ENCODE measurements at regions not wholly inside any gene's neighbourhood (a gene's known extent, or its start where the extent isn't known, plus 50 kb on each side); places are given as distances from the start of the nearest gene placed in this dataset.

- no peak overlapping the region for H3K27ac Mint-ChIP-seq
- no peak overlapping the region for H3K4me3 Mint-ChIP-seq
- peaks cover 1% of the 10 kb centered on the region for H3K4me1 Mint-ChIP-seq (ENCODE audit: low read depth)
- peak; percentile 14 for DNase-seq (ENCODE audit: low spot score)
- no peaks in the 10 kb centered on the region for H3K9me3 Mint-ChIP-seq
- H3K36me3 Mint-ChIP-seq (ENCODE audit: low read depth), result no peaks in the 10 kb centered on the region
- H3K27me3 Mint-ChIP-seq (ENCODE audit: low read depth), result peaks cover 4% of the 10 kb centered on the region
These were observed 210.2 kb upstream of the ACTBL2 start for GRCh38 chr5:57692582-57693487.

GRCh38 chr5:57690724-57691123 is 208.1 kb upstream of the ACTBL2 start:
- Mint-ChIP-seq H3K9me3 (no peaks in the 10 kb centered on the region), H3K27me3 (ENCODE audit: low read depth) (peaks cover 4% of the 10 kb centered on the region), H3K4me3 (no peak overlapping the region), H3K36me3 (ENCODE audit: low read depth) (no peaks in the 10 kb centered on the region), H3K4me1 (ENCODE audit: low read depth) (peaks cover 1% of the 10 kb centered on the region), H3K27ac (no peak overlapping the region)
- DNase-seq (ENCODE audit: low spot score), result no peak

DNA sequence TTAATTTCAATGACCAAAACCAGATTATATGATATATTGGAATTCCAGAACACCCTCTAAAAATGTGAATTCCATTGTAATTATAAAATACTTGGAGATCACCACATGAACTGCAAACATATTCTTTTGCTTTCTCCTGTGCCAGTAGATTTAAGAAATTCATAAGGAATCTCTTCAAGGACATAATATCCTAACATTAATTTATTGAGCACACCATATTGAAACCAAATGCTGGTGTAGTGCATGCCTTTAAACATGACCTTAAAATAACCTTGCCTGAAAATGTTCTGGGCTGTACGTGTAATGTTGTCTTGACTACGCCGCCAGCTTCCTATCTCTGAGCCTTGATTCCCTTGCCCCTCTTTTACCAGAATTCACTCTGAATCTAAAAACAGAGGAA is 205.0 kb upstream of the ACTBL2 start:
- peaks cover 2% of the 10 kb centered on the region for H3K27me3 Mint-ChIP-seq (ENCODE audit: low read depth)
- H3K27ac Mint-ChIP-seq, result no peak overlapping the region
- DNase-seq (ENCODE audit: low spot score), result no peak
- H3K4me1 Mint-ChIP-seq (ENCODE audit: low read depth), result no peaks in the 10 kb centered on the region
- H3K4me3 Mint-ChIP-seq, result no peak overlapping the region
- no peaks in the 10 kb centered on the region for H3K9me3 Mint-ChIP-seq
- H3K36me3 Mint-ChIP-seq (ENCODE audit: low read depth), result no peaks in the 10 kb centered on the region

- no peak for DNase-seq (ENCODE audit: low spot score)
- H3K9me3 Mint-ChIP-seq, result no peaks in the 10 kb centered on the region
- no peak overlapping the region for H3K4me3 Mint-ChIP-seq
- H3K27ac Mint-ChIP-seq, result no peak overlapping the region
- H3K36me3 Mint-ChIP-seq (ENCODE audit: low read depth), result no peaks in the 10 kb centered on the region
- no peaks in the 10 kb centered on the region for H3K27me3 Mint-ChIP-seq (ENCODE audit: low read depth)
- H3K4me1 Mint-ChIP-seq (ENCODE audit: low read depth), result no peaks in the 10 kb centered on the region
These were observed 203.1 kb upstream of the ACTBL2 start for GRCh38 chr5:57685516-57686255.

- no peaks in the 10 kb centered on the region for H3K4me1 Mint-ChIP-seq (ENCODE audit: low read depth)
- H3K4me3 Mint-ChIP-seq, result no peak overlapping the region
- H3K9me3 Mint-ChIP-seq, result no peaks in the 10 kb centered on the region
- no peaks in the 10 kb centered on the region for H3K36me3 Mint-ChIP-seq (ENCODE audit: low read depth)
- H3K27ac Mint-ChIP-seq, result no peak overlapping the region
- H3K27me3 Mint-ChIP-seq (ENCODE audit: low read depth), result no peaks in the 10 kb centered on the region
- DNase-seq (ENCODE audit: low spot score), result no peak
These were observed 201.7 kb upstream of the ACTBL2 start for GRCh38 chr5:57684299-57684702.

- Mint-ChIP-seq H3K36me3 (ENCODE audit: low read depth) (no peaks in the 10 kb centered on the region), H3K27me3 (ENCODE audit: low read depth) (no peaks in the 10 kb centered on the region), H3K9me3 (no peaks in the 10 kb centered on the region), H3K4me1 (ENCODE audit: low read depth) (no peaks in the 10 kb centered on the region), H3K27ac (no peak overlapping the region), H3K4me3 (no peak overlapping the region)
- DNase-seq (ENCODE audit: low spot score), result no peak
These were observed 200.5 kb upstream of the ACTBL2 start for GRCh38 chr5:57683036-57683630.

GRCh38 chr5:57681942-57682341 is 199.3 kb upstream of the ACTBL2 start:
- Mint-ChIP-seq H3K27me3 (ENCODE audit: low read depth) (peaks cover 3% of the 10 kb centered on the region), H3K9me3 (no peaks in the 10 kb centered on the region)

GRCh38 chr5:57680686-57681085 is 198.1 kb upstream of the ACTBL2 start:
- H3K4me1 Mint-ChIP-seq (ENCODE audit: low read depth), result no peaks in the 10 kb centered on the region
- no peaks in the 10 kb centered on the region for H3K9me3 Mint-ChIP-seq
- H3K27me3 Mint-ChIP-seq (ENCODE audit: low read depth), result peaks cover 3% of the 10 kb centered on the region
- DNase-seq (ENCODE audit: low spot score), result no peak
- H3K27ac Mint-ChIP-seq, result no peak overlapping the region
- H3K4me3 Mint-ChIP-seq, result no peak overlapping the region
- no peaks in the 10 kb centered on the region for H3K36me3 Mint-ChIP-seq (ENCODE audit: low read depth)

More at GRCh38 chr5:57681942-57682341, 199.3 kb upstream of the ACTBL2 start:
- Mint-ChIP-seq H3K4me1 (ENCODE audit: low read depth) (no peaks in the 10 kb centered on the region), H3K4me3 (no peak overlapping the region), H3K36me3 (ENCODE audit: low read depth) (no peaks in the 10 kb centered on the region), H3K27ac (no peak overlapping the region)
- DNase-seq (ENCODE audit: low spot score), result no peak

- Mint-ChIP-seq H3K4me1 (ENCODE audit: low read depth) (no peaks in the 10 kb centered on the region), H3K36me3 (ENCODE audit: low read depth) (no peaks in the 10 kb centered on the region), H3K4me3 (no peak overlapping the region), H3K27me3 (ENCODE audit: low read depth) (peaks cover 5% of the 10 kb centered on the region), H3K9me3 (no peaks in the 10 kb centered on the region), H3K27ac (no peak overlapping the region)
- no peak for DNase-seq (ENCODE audit: low spot score)
These were observed 194.6 kb upstream of the ACTBL2 start for GRCh38 chr5:57677235-57677634.

- Mint-ChIP-seq H3K27me3 (ENCODE audit: low read depth) (peaks cover 5% of the 10 kb centered on the region), H3K4me1 (ENCODE audit: low read depth) (no peaks in the 10 kb centered on the region), H3K36me3 (ENCODE audit: low read depth) (no peaks in the 10 kb centered on the region), H3K4me3 (no peak overlapping the region), H3K9me3 (no peaks in the 10 kb centered on the region), H3K27ac (no peak overlapping the region)
- no peak for DNase-seq (ENCODE audit: low spot score)
These were observed 193.8 kb upstream of the ACTBL2 start for GRCh38 chr5:57676222-57677098.

DNA sequence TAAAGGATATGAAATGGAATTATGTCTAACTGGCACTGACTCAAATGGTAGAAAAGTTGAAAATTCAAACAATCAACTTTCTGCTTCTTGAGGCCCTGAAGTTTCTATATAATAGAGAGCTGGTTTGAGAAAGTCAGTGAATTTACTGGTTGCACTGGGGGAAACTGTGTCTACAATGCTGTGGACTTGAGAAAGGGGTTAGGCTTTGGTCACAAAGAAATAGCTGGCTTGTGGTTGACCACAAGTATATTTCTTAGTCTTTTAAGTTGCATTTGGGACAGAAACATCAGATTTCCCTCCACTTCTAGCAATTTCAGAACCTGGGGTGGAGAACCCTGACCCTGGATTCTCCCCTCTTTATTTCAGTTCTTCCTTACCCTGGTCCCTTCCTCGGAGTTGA is 192.6 kb upstream of the ACTBL2 start:
- Mint-ChIP-seq H3K36me3 (ENCODE audit: low read depth) (no peaks in the 10 kb centered on the region), H3K9me3 (no peaks in the 10 kb centered on the region), H3K4me3 (no peak overlapping the region), H3K27ac (no peak overlapping the region), H3K4me1 (ENCODE audit: low read depth) (no peaks in the 10 kb centered on the region), H3K27me3 (ENCODE audit: low read depth) (peaks cover 5% of the 10 kb centered on the region)
- no peak for DNase-seq (ENCODE audit: low spot score)

DNA sequence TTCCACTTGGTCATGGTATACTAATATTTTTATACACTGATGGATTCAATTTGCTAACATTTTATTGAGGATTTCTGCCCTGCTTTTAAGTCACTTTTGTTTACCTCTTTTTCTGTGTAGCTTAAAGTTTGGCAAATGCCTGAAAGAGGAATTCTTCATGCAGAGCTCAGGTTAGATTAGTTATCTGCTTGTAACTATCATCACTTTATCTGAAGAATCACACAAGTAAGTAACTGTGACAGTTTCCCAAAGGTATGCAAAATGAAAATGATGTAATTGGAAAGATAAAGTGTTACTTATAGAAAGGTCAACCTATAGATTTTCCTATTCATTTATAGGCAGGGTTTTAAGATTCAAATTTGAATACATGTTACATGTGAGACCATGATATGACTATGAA is 188.8 kb upstream of the ACTBL2 start:
- Mint-ChIP-seq H3K36me3 (ENCODE audit: low read depth) (no peaks in the 10 kb centered on the region), H3K4me3 (no peak overlapping the region), H3K4me1 (ENCODE audit: low read depth) (no peaks in the 10 kb centered on the region), H3K27ac (no peak overlapping the region), H3K27me3 (ENCODE audit: low read depth) (peaks cover 5% of the 10 kb centered on the region), H3K9me3 (no peaks in the 10 kb centered on the region)
- no peak for DNase-seq (ENCODE audit: low spot score)

- Mint-ChIP-seq H3K4me3 (no peak overlapping the region), H3K27me3 (ENCODE audit: low read depth) (peaks cover 7% of the 10 kb centered on the region), H3K27ac (no peak overlapping the region), H3K36me3 (ENCODE audit: low read depth) (no peaks in the 10 kb centered on the region), H3K4me1 (ENCODE audit: low read depth) (no peaks in the 10 kb centered on the region), H3K9me3 (no peaks in the 10 kb centered on the region)
- DNase-seq (ENCODE audit: low spot score), result no peak
These were observed 184.0 kb upstream of the ACTBL2 start for GRCh38 chr5:57666582-57666981.
